ENCODE measurements at regions not wholly inside any gene's neighbourhood (a gene's known extent, or its start where the extent isn't known, plus 50 kb on each side); places are given as distances from the start of the nearest gene placed in this dataset.

DNA sequence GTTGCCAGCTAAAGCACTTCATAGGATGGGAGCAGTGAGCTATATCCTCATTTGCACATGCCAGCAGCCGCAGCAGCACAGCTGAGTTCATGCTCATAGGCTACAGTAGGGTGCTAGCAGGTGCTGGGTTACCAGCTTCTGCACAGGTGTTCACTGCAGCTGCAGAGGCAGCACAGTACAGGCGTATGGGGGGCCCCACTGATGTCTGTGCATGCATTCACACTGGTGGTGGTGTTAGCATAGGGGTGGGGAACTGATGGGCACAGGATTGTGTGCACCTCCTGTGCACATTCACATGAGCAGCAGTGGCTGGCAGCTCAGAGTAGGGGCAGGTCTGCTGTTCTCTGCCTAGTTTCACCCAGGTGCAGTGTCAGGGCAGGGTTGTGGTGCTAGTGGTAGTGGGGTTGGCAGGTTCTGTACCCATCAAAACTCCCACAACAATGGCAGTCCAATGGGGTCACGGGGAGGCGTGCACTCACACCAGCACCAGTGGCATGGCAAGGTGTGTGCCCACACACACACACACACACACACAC is 58.9 kb upstream of the IRAK1BP1 start:
- H3K36me3 ChIP-seq (ENCODE audit: control insufficient read depth in 4 of 4, insufficient read depth in 3 of 4, low read depth in 1 of 4, low read length in 3 of 4) = no peaks in the 10 kb centered on the region
- WGBS = 85% methylated on average over 4 of the region's 4 CpGs
- peaks cover 0 to 5% (median 3%) of the 10 kb centered on the region in 4 donors for H3K4me1 ChIP-seq (ENCODE audit: control insufficient read depth in 4 of 4, insufficient read depth in 4 of 4, low read length in 3 of 4)
- peaks cover 0 to 4% (median 0%) of the 10 kb centered on the region in 4 donors for H3K9me3 ChIP-seq (ENCODE audit: control insufficient read depth in 4 of 4, low read length in 3 of 4)
- DNase-seq (ENCODE audit: low spot score) = no peak
- no peak overlapping the region for H3K27ac ChIP-seq (ENCODE audit: low read depth in 1 of 2, low read length in 2 of 2)
- TF ChIP-seq RAD21 (IDR thresholded peaks at IDR 0.05) (no peak), SP1 (IDR thresholded peaks at IDR 0.05) (no peak), GABPA (IDR thresholded peaks at IDR 0.05 in 1 of 2, conservative IDR thresholded peaks at IDR 0.05 in 1 of 2) (no peak), EGR1 (IDR thresholded peaks at IDR 0.05; ENCODE audit: low read depth in 2 of 2) (no peak), HNF4A (conservative IDR thresholded peaks at IDR 0.05) (no peak), RXRA (IDR thresholded peaks at IDR 0.05) (no peak), HNF4G (IDR thresholded peaks at IDR 0.05) (no peak), YY1 (IDR thresholded peaks at IDR 0.05) (no peak), TAF1 (conservative IDR thresholded peaks at IDR 0.05) (no peak), JUND (IDR thresholded peaks at IDR 0.05) (no peak), FOXA1 (IDR thresholded peaks at IDR 0.05) (no peak), FOXA2 (IDR thresholded peaks at IDR 0.05) (no peak), NR2F2 (IDR thresholded peaks at IDR 0.05) (no peak)
- TF ChIP-seq, protein P1, sequence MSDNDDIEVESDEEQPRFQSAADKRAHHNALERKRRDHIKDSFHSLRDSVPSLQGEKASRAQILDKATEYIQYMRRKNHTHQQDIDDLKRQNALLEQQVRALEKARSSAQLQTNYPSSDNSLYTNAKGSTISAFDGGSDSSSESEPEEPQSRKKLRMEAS (IDR thresholded peaks at IDR 0.05) = no peak
- TF ChIP-seq, protein P2, sequence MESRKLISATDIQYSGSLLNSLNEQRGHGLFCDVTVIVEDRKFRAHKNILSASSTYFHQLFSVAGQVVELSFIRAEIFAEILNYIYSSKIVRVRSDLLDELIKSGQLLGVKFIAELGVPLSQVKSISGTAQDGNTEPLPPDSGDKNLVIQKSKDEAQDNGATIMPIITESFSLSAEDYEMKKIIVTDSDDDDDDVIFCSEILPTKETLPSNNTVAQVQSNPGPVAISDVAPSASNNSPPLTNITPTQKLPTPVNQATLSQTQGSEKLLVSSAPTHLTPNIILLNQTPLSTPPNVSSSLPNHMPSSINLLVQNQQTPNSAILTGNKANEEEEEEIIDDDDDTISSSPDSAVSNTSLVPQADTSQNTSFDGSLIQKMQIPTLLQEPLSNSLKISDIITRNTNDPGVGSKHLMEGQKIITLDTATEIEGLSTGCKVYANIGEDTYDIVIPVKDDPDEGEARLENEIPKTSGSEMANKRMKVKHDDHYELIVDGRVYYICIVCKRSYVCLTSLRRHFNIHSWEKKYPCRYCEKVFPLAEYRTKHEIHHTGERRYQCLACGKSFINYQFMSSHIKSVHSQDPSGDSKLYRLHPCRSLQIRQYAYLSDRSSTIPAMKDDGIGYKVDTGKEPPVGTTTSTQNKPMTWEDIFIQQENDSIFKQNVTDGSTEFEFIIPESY (IDR thresholded peaks at IDR 0.05) = no peak
- TF ChIP-seq, protein P3, sequence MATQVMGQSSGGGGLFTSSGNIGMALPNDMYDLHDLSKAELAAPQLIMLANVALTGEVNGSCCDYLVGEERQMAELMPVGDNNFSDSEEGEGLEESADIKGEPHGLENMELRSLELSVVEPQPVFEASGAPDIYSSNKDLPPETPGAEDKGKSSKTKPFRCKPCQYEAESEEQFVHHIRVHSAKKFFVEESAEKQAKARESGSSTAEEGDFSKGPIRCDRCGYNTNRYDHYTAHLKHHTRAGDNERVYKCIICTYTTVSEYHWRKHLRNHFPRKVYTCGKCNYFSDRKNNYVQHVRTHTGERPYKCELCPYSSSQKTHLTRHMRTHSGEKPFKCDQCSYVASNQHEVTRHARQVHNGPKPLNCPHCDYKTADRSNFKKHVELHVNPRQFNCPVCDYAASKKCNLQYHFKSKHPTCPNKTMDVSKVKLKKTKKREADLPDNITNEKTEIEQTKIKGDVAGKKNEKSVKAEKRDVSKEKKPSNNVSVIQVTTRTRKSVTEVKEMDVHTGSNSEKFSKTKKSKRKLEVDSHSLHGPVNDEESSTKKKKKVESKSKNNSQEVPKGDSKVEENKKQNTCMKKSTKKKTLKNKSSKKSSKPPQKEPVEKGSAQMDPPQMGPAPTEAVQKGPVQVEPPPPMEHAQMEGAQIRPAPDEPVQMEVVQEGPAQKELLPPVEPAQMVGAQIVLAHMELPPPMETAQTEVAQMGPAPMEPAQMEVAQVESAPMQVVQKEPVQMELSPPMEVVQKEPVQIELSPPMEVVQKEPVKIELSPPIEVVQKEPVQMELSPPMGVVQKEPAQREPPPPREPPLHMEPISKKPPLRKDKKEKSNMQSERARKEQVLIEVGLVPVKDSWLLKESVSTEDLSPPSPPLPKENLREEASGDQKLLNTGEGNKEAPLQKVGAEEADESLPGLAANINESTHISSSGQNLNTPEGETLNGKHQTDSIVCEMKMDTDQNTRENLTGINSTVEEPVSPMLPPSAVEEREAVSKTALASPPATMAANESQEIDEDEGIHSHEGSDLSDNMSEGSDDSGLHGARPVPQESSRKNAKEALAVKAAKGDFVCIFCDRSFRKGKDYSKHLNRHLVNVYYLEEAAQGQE (IDR thresholded peaks at IDR 0.05) = no peak
- TF ChIP-seq, protein P4, sequence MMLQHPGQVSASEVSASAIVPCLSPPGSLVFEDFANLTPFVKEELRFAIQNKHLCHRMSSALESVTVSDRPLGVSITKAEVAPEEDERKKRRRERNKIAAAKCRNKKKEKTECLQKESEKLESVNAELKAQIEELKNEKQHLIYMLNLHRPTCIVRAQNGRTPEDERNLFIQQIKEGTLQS (IDR thresholded peaks at IDR 0.05) = no peak
- TF ChIP-seq, protein P5, sequence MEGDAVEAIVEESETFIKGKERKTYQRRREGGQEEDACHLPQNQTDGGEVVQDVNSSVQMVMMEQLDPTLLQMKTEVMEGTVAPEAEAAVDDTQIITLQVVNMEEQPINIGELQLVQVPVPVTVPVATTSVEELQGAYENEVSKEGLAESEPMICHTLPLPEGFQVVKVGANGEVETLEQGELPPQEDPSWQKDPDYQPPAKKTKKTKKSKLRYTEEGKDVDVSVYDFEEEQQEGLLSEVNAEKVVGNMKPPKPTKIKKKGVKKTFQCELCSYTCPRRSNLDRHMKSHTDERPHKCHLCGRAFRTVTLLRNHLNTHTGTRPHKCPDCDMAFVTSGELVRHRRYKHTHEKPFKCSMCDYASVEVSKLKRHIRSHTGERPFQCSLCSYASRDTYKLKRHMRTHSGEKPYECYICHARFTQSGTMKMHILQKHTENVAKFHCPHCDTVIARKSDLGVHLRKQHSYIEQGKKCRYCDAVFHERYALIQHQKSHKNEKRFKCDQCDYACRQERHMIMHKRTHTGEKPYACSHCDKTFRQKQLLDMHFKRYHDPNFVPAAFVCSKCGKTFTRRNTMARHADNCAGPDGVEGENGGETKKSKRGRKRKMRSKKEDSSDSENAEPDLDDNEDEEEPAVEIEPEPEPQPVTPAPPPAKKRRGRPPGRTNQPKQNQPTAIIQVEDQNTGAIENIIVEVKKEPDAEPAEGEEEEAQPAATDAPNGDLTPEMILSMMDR (IDR thresholded peaks at IDR 0.05; ENCODE audit: low read depth, low read length, missing input control) = no peak
- no peak overlapping the region for H3K9ac ChIP-seq (ENCODE audit: low read depth in 1 of 2, low read length in 2 of 2)
- no peak overlapping the region for H3K4me3 ChIP-seq (ENCODE audit: low read depth in 1 of 3, low read length in 3 of 3)
- no peaks in the 10 kb centered on the region for H3K27me3 ChIP-seq (ENCODE audit: control insufficient read depth in 4 of 4, insufficient read depth in 4 of 4, low read length in 3 of 4)
